B cell (primary cell): ENCODE measurements at regions not wholly inside any gene's neighbourhood (a gene's known extent, or its start where the extent isn't known, plus 50 kb on each side); places are given as distances from the start of the nearest gene placed in this dataset.

Experiments used
- ATAC-seq: fragments of 200-7000 bp; cut with Tn5 transposase; one replicate; pipeline ENCODE4 v1.10.0; 2021; ENCODE audit warnings: low read depth, mild to moderate bottlenecking, moderate number of reproducible peaks, moderate library complexity
- CTCF ChIA-PET: fragments of 350-600 bp; sonication (Branson Sonifier 250); formaldehyde crosslinking; loops from one replicate; lab custom pipeline; 2021; ENCODE audit warnings: antibody characterized with exemption, inconsistent platforms; lab: Charles Lee
- POLR2A ChIA-PET: fragments of 350-600 bp; sonication (Branson Sonifier 250); formaldehyde crosslinking; loops from one replicate; lab custom pipeline; 2021; ENCODE audit warnings: antibody characterized with exemption; lab: Charles Lee
- DNase-seq: peaks from one replicate; pipeline ENCODE4 v3.0.0; 2013
- H2AFZ ChIP-seq: 2 replicates; pipeline ENCODE4 v1.6.1; 2012; ENCODE audit warnings: mild to moderate bottlenecking, low read depth, low read length; ENCODE audit not compliant: insufficient read depth, poor library complexity, severe bottlenecking
- H3K27ac ChIP-seq, 2 donors: 1 replicate in 1 of 2; 2 replicates in 1 of 2; pipeline ENCODE4 v1.5.1; 2012 to 2013; ENCODE audit warnings: low read length in 2 of 2, mild to moderate bottlenecking in 2 of 2, moderate library complexity in 1 of 2
- H3K27me3 ChIP-seq, 4 experiments: fragments of 200-600 bp in 1 of 4; sonication (generic) in 1 of 4; replicated peaks in 1 of 4; 1 replicate in 2 of 4; 2 replicates in 2 of 4; pipeline versions ENCODE4 v1.6.1 to v1.7.0; 2013 to 2016; ENCODE audit warnings: low read length in 3 of 4, mild to moderate bottlenecking in 2 of 4, mixed read lengths in 1 of 4, moderate library complexity in 1 of 4; ENCODE audit not compliant: insufficient read depth in 4 of 4, control insufficient read depth in 3 of 4; ENCODE audit errors: control extremely low read depth in 1 of 4
- H3K36me3 ChIP-seq, 2 experiments: replicated peaks in 1 of 2; 1 replicate in 1 of 2; 2 replicates in 1 of 2; pipeline versions ENCODE4 v1.6.1 to v1.7.1; 2013; ENCODE audit warnings: low read length in 1 of 2; ENCODE audit not compliant: insufficient read depth in 2 of 2, control insufficient read depth in 1 of 2; ENCODE audit errors: control extremely low read depth in 1 of 2, extremely low read depth in 1 of 2
- H3K4me1 ChIP-seq, 2 donors: fragments of 200-600 bp in 1 of 2; sonication (generic) in 1 of 2; 1 replicate in 1 of 2; 2 replicates in 1 of 2; pipeline versions ENCODE4 v1.5.1 to v1.6.1; 2013 to 2017; ENCODE audit warnings: low read length in 2 of 2; ENCODE audit not compliant: control insufficient read depth in 2 of 2, insufficient read depth in 2 of 2
- H3K4me2 ChIP-seq: replicated peaks from 2 replicates; pipeline ENCODE3; 2012; ENCODE audit warnings: mild to moderate bottlenecking, low read depth, low read length; ENCODE audit not compliant: poor library complexity, severe bottlenecking
- H3K4me3 ChIP-seq, 5 experiments: fragments of 200-600 bp in 1 of 5; sonication (generic) in 1 of 5; 1 replicate in 3 of 5; 2 replicates in 2 of 5; pipeline versions ENCODE4 v1.5.1 to v1.7.0; 2011 to 2016; ENCODE audit warnings: low read length in 4 of 5, mild to moderate bottlenecking in 4 of 5, low read depth in 2 of 5, control low read depth in 1 of 5, moderate library complexity in 1 of 5; ENCODE audit not compliant: insufficient read depth in 1 of 5; ENCODE audit errors: control extremely low read depth in 1 of 5, extremely low read depth in 1 of 5
- H3K79me2 ChIP-seq: fragments of 200-600 bp; sonication (generic); one replicate; pipeline ENCODE4 v1.6.0; 2016; ENCODE audit warnings: low read length; ENCODE audit not compliant: control insufficient read depth, insufficient read depth
- H3K9ac ChIP-seq: fragments of 200-600 bp; sonication (generic); 2 replicates; pipeline ENCODE4 v1.6.1; 2017; ENCODE audit warnings: mild to moderate bottlenecking, low read length, moderate library complexity
- H3K9me3 ChIP-seq, 3 donors: one replicate each; pipeline versions ENCODE4 v1.6.1 to v1.7.1; 2013; ENCODE audit warnings: low read length in 2 of 3; ENCODE audit not compliant: control insufficient read depth in 2 of 3, insufficient read depth in 1 of 3; ENCODE audit errors: control extremely low read depth in 1 of 3
- H4K20me1 ChIP-seq: 2 replicates; pipeline ENCODE4 v1.6.0; 2012; ENCODE audit warnings: mild to moderate bottlenecking, low read length; ENCODE audit not compliant: insufficient read depth, control insufficient read depth, poor library complexity, severe bottlenecking
- H3K27ac Mint-ChIP-seq: one replicate; pipeline ENCODE4 v1.8.0; 2021; ENCODE audit warnings: mixed read lengths
- H3K27me3 Mint-ChIP-seq: one replicate; pipeline ENCODE4 v1.8.0; 2021; ENCODE audit warnings: mixed read lengths
- H3K4me1 Mint-ChIP-seq: one replicate; pipeline ENCODE4 v1.8.0; 2021; ENCODE audit warnings: mixed read lengths
- H3K4me3 Mint-ChIP-seq: one replicate; pipeline ENCODE4 v1.8.0; 2021; ENCODE audit warnings: mixed read lengths
- H3K9me3 Mint-ChIP-seq: one replicate; pipeline ENCODE4 v1.8.0; 2022; ENCODE audit warnings: mixed read lengths; ENCODE audit not compliant: insufficient read depth
- CTCF ChIP-seq: fragments of 200-600 bp; IDR thresholded peaks from one replicate; pipeline ENCODE4 v1.8.0; 2022; ENCODE audit warnings: antibody characterized with exemption, mild to moderate bottlenecking
- EZH2 ChIP-seq: IDR thresholded peaks from 2 replicates; pipeline ENCODE4 v1.6.1; 2012; ENCODE audit warnings: borderline replicate concordance, low read depth, mild to moderate bottlenecking, moderate library complexity, low read length; ENCODE audit not compliant: insufficient read depth, poor library complexity, severe bottlenecking
- WGBS: methylation state at CpG from one replicate; pipeline ENCODE4 v1.1.5; 2013; ENCODE audit warnings: missing lambda C conversion rate; ENCODE audit not compliant: insufficient coverage; 5-methylcytosine and 5-hydroxymethylcytosine counted together
- intact Hi-C: fragments of 100-400 bp; cut with micrococcal nuclease; formaldehyde crosslinking; loops from one replicate; pipeline ENCODE4 v1.10.0; 2022

- no peak overlapping the region for H2AFZ ChIP-seq
- no peak overlapping the region for H3K4me3 Mint-ChIP-seq
- no peak overlapping the region for H3K27ac ChIP-seq
- H3K9me3 Mint-ChIP-seq: no peaks in the 10 kb centered on the region
- H3K27ac Mint-ChIP-seq: no peak overlapping the region
- H3K4me3 ChIP-seq: no peak overlapping the region
- no peak overlapping the region for H3K4me2 ChIP-seq
- H3K27me3 ChIP-seq: peaks cover 0 to 2% (median 0%) of the 10 kb centered on the region in 4 experiments
- H3K4me1 ChIP-seq: no peaks in the 10 kb centered on the region
- ChIA-PET POLR2A (interaction anchor here (0.6 kb wide), 1 partner anchor 34 kb away, joined by 3 read pairs; no protein-coding TSS in a partner anchor), CTCF (no interaction called here)
- H3K27me3 Mint-ChIP-seq: no peaks in the 10 kb centered on the region
- 71% methylated on average over 1 of the region's 2 CpGs for WGBS
- H3K36me3 ChIP-seq: no peaks in the 10 kb centered on the region
- no peak for ATAC-seq
- H3K9me3 ChIP-seq: no peaks in the 10 kb centered on the region
- H3K79me2 ChIP-seq: no peaks in the 10 kb centered on the region
- DNase-seq: no peak
- H3K4me1 Mint-ChIP-seq: no peaks in the 10 kb centered on the region
- no peak overlapping the region for H3K9ac ChIP-seq
- intact Hi-C loops: no loop called here
- H4K20me1 ChIP-seq: no peaks in the 10 kb centered on the region
- TF ChIP-seq EZH2: no peak
- TF ChIP-seq CTCF: no peak
Observed at GRCh38 chr1:208432346-208432745, 188.2 kb upstream of the PLXNA2 start.

- H3K4me2 ChIP-seq: no peak overlapping the region
- no peak overlapping the region for H3K4me3 Mint-ChIP-seq
- no peaks in the 10 kb centered on the region for H3K9me3 Mint-ChIP-seq
- 100% methylated on average over 1 of the region's 1 CpG for WGBS
- H3K4me1 Mint-ChIP-seq: no peaks in the 10 kb centered on the region
- H3K79me2 ChIP-seq: no peaks in the 10 kb centered on the region
- TF ChIP-seq EZH2 (no peak), CTCF (no peak)
- no peaks in the 10 kb centered on the region for H3K4me1 ChIP-seq
- DNase-seq (no peak), ATAC-seq (no peak)
- no peak overlapping the region for H2AFZ ChIP-seq
- intact Hi-C loops: no loop called here
- ChIA-PET POLR2A (no interaction called here), CTCF (no interaction called here)
- no peaks in the 10 kb centered on the region for H4K20me1 ChIP-seq
- peaks cover 0 to 2% (median 0%) of the 10 kb centered on the region in 4 experiments for H3K27me3 ChIP-seq
- no peaks in the 10 kb centered on the region for H3K9me3 ChIP-seq
- H3K27me3 Mint-ChIP-seq: no peaks in the 10 kb centered on the region
- no peak overlapping the region for H3K9ac ChIP-seq
- no peaks in the 10 kb centered on the region for H3K36me3 ChIP-seq
- no peak overlapping the region for H3K27ac ChIP-seq
- no peak overlapping the region for H3K4me3 ChIP-seq
- no peak overlapping the region for H3K27ac Mint-ChIP-seq
Observed at GRCh38 chr1:208433086-208433485, 188.9 kb upstream of the PLXNA2 start.
